Endothelial cell of umbilical vein (primary cell): ENCODE measurements at regions not wholly inside any gene's neighbourhood (a gene's known extent, or its start where the extent isn't known, plus 50 kb on each side); places are given as distances from the start of the nearest gene placed in this dataset.

Experiments
- BruUV-seq: library from RNA; stranded (reverse); fragments of 400-500 nt; replicated peaks from 2 replicates; lab custom pipeline; 2021; lab: Mats Ljungman, UMichigan
- CTCF ChIA-PET: fragments of 300-600, 350-600 bp; sonication (Branson Sonifier 250); formaldehyde crosslinking; loops from one replicate; lab custom pipeline; 2021; ENCODE audit warnings: antibody characterized with exemption, inconsistent platforms; lab: Charles Lee
- POLR2A ChIA-PET: fragments of 300-600, 350-600 bp; sonication (Branson Sonifier 250); formaldehyde crosslinking; loops from one replicate; lab custom pipeline; 2021; ENCODE audit warnings: antibody characterized with exemption, inconsistent platforms; lab: Charles Lee
- DNase-seq: peaks from one replicate; pipeline ENCODE4 v3.0.0-alpha.2; 2011; ENCODE audit warnings: low read depth, low spot score
- FAIRE-seq: peaks from 2 replicates; lab custom pipeline; 2011; peaks lifted over from hg19 to GRCh38; lab: Jason Lieb, UNC
- H2AFZ ChIP-seq: 2 replicates; pipeline ENCODE4 v1.6.0; 2012; ENCODE audit warnings: low read depth, low read length, control low read depth, inconsistent platforms
- H3K27ac ChIP-seq: 2 replicates; pipeline ENCODE4 v1.5.1; 2011; ENCODE audit warnings: low read depth, mild to moderate bottlenecking, control low read depth, low read length, moderate library complexity; ENCODE audit not compliant: insufficient read depth
- H3K27me3 ChIP-seq, 2 experiments: 2 replicates each; pipeline versions ENCODE4 v1.6.0 to v1.6.1; 2011; ENCODE audit warnings: low read length in 2 of 2, mixed read lengths in 1 of 2; ENCODE audit not compliant: control insufficient read depth in 2 of 2, insufficient read depth in 2 of 2
- H3K36me3 ChIP-seq, 2 experiments: 2 replicates in 1 of 2; 3 replicates in 1 of 2; pipeline ENCODE4 v1.5.1; 2011; ENCODE audit warnings: low read length in 2 of 2, mild to moderate bottlenecking in 1 of 2, moderate library complexity in 1 of 2; ENCODE audit not compliant: control insufficient read depth in 2 of 2, insufficient read depth in 2 of 2; ENCODE audit errors: extremely low read depth in 1 of 2
- H3K4me1 ChIP-seq: 3 replicates; pipeline ENCODE4 v1.5.1; 2011; ENCODE audit warnings: mild to moderate bottlenecking, low read length; ENCODE audit not compliant: control insufficient read depth, insufficient read depth; ENCODE audit errors: extremely low read depth
- H3K4me2 ChIP-seq: 2 replicates; pipeline ENCODE4 v1.6.1; 2011; ENCODE audit warnings: low read length, control low read depth, mixed read lengths; ENCODE audit not compliant: insufficient read depth
- H3K4me3 ChIP-seq, 3 experiments: fragments of 200-600 bp in 1 of 3; sonication (generic), shearing (Covaris generic) in 1 of 3; replicated peaks in 1 of 3; 2 replicates each; pipeline ENCODE4 v1.5.1; 2011 to 2016; ENCODE audit warnings: control low read depth in 3 of 3, low read length in 3 of 3, mild to moderate bottlenecking in 2 of 3, inconsistent platforms in 1 of 3, low read depth in 1 of 3, moderate library complexity in 1 of 3; ENCODE audit not compliant: insufficient read depth in 1 of 3
- H3K79me2 ChIP-seq: 2 replicates; pipeline ENCODE4 v1.6.0; 2012; ENCODE audit warnings: low read length, inconsistent platforms; ENCODE audit not compliant: control insufficient read depth, insufficient read depth
- H3K9ac ChIP-seq: replicated peaks from 2 replicates; pipeline ENCODE3; 2011; ENCODE audit warnings: low read length, control low read depth; ENCODE audit not compliant: insufficient read depth; ENCODE audit errors: extremely low read depth
- H3K9me1 ChIP-seq: replicated peaks from 3 replicates; pipeline ENCODE4 v1.6.0; 2011; ENCODE audit warnings: mild to moderate bottlenecking, low read length; ENCODE audit not compliant: control insufficient read depth, insufficient read depth; ENCODE audit errors: extremely low read depth
- H3K9me3 ChIP-seq: replicated peaks from 2 replicates; pipeline ENCODE4 v1.5.1; 2012; ENCODE audit warnings: low read length, inconsistent platforms; ENCODE audit not compliant: control insufficient read depth, insufficient read depth
- H4K20me1 ChIP-seq: replicated peaks from 2 replicates; pipeline ENCODE3; 2011; ENCODE audit warnings: mild to moderate bottlenecking, low read length; ENCODE audit not compliant: control insufficient read depth, insufficient read depth; ENCODE audit errors: extremely low read depth
- CTCF ChIP-seq, 2 donors: IDR thresholded peaks; 1 replicate in 1 of 2; 2 replicates in 1 of 2; pipeline ENCODE4 v1.5.1; 2011; ENCODE audit warnings: low read length in 2 of 2, mild to moderate bottlenecking in 2 of 2, moderate library complexity in 2 of 2, control low read depth in 1 of 2, inconsistent platforms in 1 of 2, low read depth in 1 of 2; ENCODE audit not compliant: insufficient read depth in 1 of 2; ENCODE audit errors: extremely low read depth in 1 of 2
- EZH2 ChIP-seq: IDR thresholded peaks from 2 replicates; pipeline ENCODE4 v1.6.1; 2012; ENCODE audit warnings: borderline replicate concordance, low read depth, mild to moderate bottlenecking, moderate library complexity, low read length, inconsistent platforms; ENCODE audit not compliant: severe bottlenecking
- FOS ChIP-seq: IDR thresholded peaks from 2 replicates; pipeline ENCODE4 v1.6.1; 2011; ENCODE audit warnings: mild to moderate bottlenecking, low read length, moderate library complexity, borderline replicate concordance; ENCODE audit not compliant: insufficient read depth
- GATA2 ChIP-seq: IDR thresholded peaks from 2 replicates; pipeline ENCODE4 v1.7.0; 2011; ENCODE audit warnings: low read depth, mild to moderate bottlenecking, moderate library complexity, mixed read lengths, low read length; ENCODE audit not compliant: insufficient read length, insufficient read depth
- JUN ChIP-seq: IDR thresholded peaks from 2 replicates; pipeline ENCODE4 v1.6.1; 2011; ENCODE audit warnings: borderline replicate concordance, low read depth; ENCODE audit not compliant: insufficient read length, insufficient read depth
- MAX ChIP-seq: IDR thresholded peaks from 2 replicates; pipeline ENCODE4 v1.6.1; 2011; ENCODE audit not compliant: insufficient read depth, insufficient read length
- MYC ChIP-seq: IDR thresholded peaks from one replicate; pipeline ENCODE4 v1.6.1; 2011; ENCODE audit warnings: mild to moderate bottlenecking, low read depth, low read length
- POLR2A ChIP-seq: IDR thresholded peaks from 2 replicates; pipeline ENCODE4 v1.6.1; 2012; ENCODE audit warnings: low read depth, mild to moderate bottlenecking, control low read depth, low read length
- POLR2AphosphoS5 ChIP-seq: IDR thresholded peaks from 2 replicates; pipeline ENCODE4 v1.6.1; 2012; ENCODE audit warnings: low read depth, mild to moderate bottlenecking, control low read depth, low read length, moderate library complexity; ENCODE audit not compliant: insufficient read depth
- dilution Hi-C: fragments of 300-500 bp; cut with MboI; formaldehyde crosslinking; loops from one replicate; pipeline ENCODE4 v1.15.0; 2019; ENCODE audit warnings: low sequenced_read_pairs; ENCODE audit not compliant: extremely low pct_ligation_motif_present
- intact Hi-C: fragments of 100-400 bp; cut with micrococcal nuclease; formaldehyde crosslinking; loops from one replicate; pipeline ENCODE4 v1.10.0; 2022

- Histone ChIP-seq H3K4me3 (no peak overlapping the region), H3K4me1 (no peaks in the 10 kb centered on the region), H3K27ac (no peak overlapping the region), H3K9me1 (no peaks in the 10 kb centered on the region), H3K9ac (no peak overlapping the region), H3K9me3 (no peaks in the 10 kb centered on the region), H3K4me2 (no peak overlapping the region), H2AFZ (no peak overlapping the region), H3K27me3 (no peaks in the 10 kb centered on the region), H3K36me3 (no peaks in the 10 kb centered on the region), H4K20me1 (no peaks in the 10 kb centered on the region), H3K79me2 (no peaks in the 10 kb centered on the region)
- intact Hi-C loops (no loop called here), dilution Hi-C loops (no loop called here)
- TF ChIP-seq FOS (no peak), POLR2A (no peak), EZH2 (no peak), CTCF (IDR thresholded peaks at IDR 0.05; ENCODE audit: extremely low read depth in 1 of 2, insufficient read depth in 1 of 2, low read depth in 1 of 2, low read length in 2 of 2) (no peak), JUN (no peak), POLR2AphosphoS5 (no peak), MAX (no peak), GATA2 (no peak), MYC (no peak)
- ChIA-PET POLR2A (no interaction called here), CTCF (no interaction called here)
- DNase-seq (no peak), FAIRE-seq (no peak)
- no TSS peak for BruUV-seq
These were observed 435.4 kb downstream of the IRS1 start for GRCh38 chr2:226364217-226364616.
